Liver (tissue), 3 donors: ENCODE measurements at regions not wholly inside any gene's neighbourhood (a gene's known extent, or its start where the extent isn't known, plus 50 kb on each side); places are given as distances from the start of the nearest gene placed in this dataset.

ENCODE experiments used
- CTCF ChIP-seq: fragments of 150-350 bp; IDR thresholded peaks from 2 replicates; pipeline ENCODE4 v1.5.1; 2017; ENCODE audit warnings: improper control_type of control experiment, low read depth, low read length; ENCODE audit not compliant: missing input control
- HNF4A ChIP-seq, 2 donors: conservative IDR thresholded peaks; 2 replicates each; pipeline ENCODE4 v1.6.1; 2016; ENCODE audit warnings: antibody characterized with exemption in 2 of 2, mild to moderate bottlenecking in 2 of 2
- HNF4G ChIP-seq: IDR thresholded peaks from 2 replicates; pipeline ENCODE4 v1.6.1; 2016; ENCODE audit warnings: antibody characterized with exemption
- JUND ChIP-seq, 2 donors: IDR thresholded peaks; 2 replicates each; pipeline ENCODE4 v1.6.1; 2016; ENCODE audit warnings: antibody characterized with exemption in 2 of 2
- MAX ChIP-seq: IDR thresholded peaks from 2 replicates; pipeline ENCODE4 v1.6.1; 2016; ENCODE audit warnings: antibody characterized with exemption
- RXRA ChIP-seq, 2 donors: IDR thresholded peaks; 2 replicates each; pipeline ENCODE4 v1.6.1; 2017 to 2018; ENCODE audit warnings: antibody characterized with exemption in 2 of 2, mild to moderate bottlenecking in 1 of 2
- SP1 ChIP-seq: IDR thresholded peaks from 2 replicates; pipeline ENCODE4 v1.6.1; 2018; ENCODE audit warnings: antibody characterized with exemption, mild to moderate bottlenecking
- ZBTB33 ChIP-seq: IDR thresholded peaks from 2 replicates; pipeline ENCODE4 v1.6.1; 2016; ENCODE audit warnings: antibody characterized with exemption
- donor health status: healthy.
- donor health status: healthy.

GRCh38 chr9:2260417-2261306 lies 245.5 kb downstream of the SMARCA2 start:
- TF ChIP-seq HNF4A (conservative IDR thresholded peaks at IDR 0.05) (no peak), MAX (no peak), CTCF (no peak), JUND (IDR thresholded peaks at IDR 0.05) (no peak), ZBTB33 (no peak), RXRA (IDR thresholded peaks at IDR 0.05) (no peak), SP1 (no peak), HNF4G (no peak)
